ENCODE measurements at regions not wholly inside any gene's neighbourhood (a gene's known extent, or its start where the extent isn't known, plus 50 kb on each side); places are given as distances from the start of the nearest gene placed in this dataset.

DNA sequence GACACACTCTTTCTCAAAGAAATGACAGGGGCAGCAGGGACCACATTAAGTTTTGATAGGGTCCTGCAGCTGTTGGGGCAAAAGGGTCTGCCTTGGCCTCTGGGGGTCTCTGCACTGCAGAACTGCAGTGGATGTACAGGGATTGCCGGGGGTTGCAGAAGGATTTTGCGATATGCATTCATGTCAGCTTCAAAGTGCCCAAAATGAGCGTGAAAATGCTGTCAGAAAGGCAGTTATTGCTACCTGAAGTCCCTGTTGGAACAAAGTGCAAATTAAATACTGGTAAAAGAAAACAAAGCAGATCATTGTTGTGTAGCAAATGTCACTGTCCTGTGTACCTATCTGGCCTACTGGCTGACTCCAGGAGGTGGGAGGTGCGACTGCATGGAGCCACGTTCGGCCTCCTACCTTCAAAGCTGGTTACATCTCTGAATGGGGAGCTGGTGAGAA lies 78.8 kb upstream of the MAP4K3 start:
- DNase-seq (ENCODE audit: low spot score): no peak
- Mint-ChIP-seq H3K9me3 (peaks cover 3% of the 10 kb centered on the region), H3K27me3 (ENCODE audit: low read depth) (no peaks in the 10 kb centered on the region), H3K4me3 (ENCODE audit: low read depth) (no peak overlapping the region), H3K36me3 (ENCODE audit: low read depth) (no peaks in the 10 kb centered on the region), H3K4me1 (ENCODE audit: low read depth) (peaks cover 49% of the 10 kb centered on the region), H3K27ac (no peak overlapping the region)
- intact Hi-C loops (cut with micrococcal nuclease): loop anchor here (10.0 kb wide), 2 partner anchors 129 to 399 kb away; no protein-coding TSS in a partner anchor

DNA sequence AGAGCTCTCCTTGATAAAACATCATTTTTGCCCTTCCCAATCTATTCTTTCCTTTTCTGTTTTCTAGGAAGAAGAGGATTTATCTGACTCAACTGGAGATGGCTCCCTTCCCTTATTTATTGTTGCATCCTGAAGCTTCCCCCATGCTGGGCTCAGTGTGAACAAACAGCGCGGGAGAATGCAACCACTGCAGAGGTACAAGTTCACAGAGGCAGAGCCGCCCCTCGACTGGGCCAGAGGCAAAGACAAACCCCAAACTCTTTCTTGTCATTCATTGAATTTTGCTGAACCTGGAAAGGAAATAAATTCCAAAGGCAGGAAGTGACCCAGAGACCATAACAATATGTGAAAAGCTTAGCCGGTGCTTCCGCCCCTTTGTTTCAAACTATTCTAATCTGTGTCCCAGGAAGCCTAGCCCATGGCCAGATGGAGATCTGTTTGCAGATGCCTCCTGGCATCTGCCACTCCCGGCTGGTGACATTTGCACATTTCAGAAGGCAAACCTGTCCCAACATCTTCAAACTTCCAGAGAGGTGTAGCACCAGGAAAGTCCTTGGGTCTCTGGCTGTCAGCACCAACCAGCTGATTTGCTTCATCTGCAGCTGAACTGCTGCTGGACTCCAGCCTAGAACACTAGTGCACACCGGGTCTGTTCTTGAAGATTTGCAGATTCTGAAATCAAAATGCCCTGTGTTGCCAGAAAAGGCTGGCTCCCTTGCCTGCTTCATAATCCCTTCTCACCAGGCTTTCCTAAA lies 79.4 kb upstream of the MAP4K3 start:
- no peaks in the 10 kb centered on the region for H3K27me3 Mint-ChIP-seq (ENCODE audit: low read depth)
- peaks cover 9% of the 10 kb centered on the region for H3K9me3 Mint-ChIP-seq
- H3K4me1 Mint-ChIP-seq (ENCODE audit: low read depth): peaks cover 44% of the 10 kb centered on the region
- H3K4me3 Mint-ChIP-seq (ENCODE audit: low read depth): no peak overlapping the region
- intact Hi-C loops (cut with micrococcal nuclease): loop anchor here (10.0 kb wide), 2 partner anchors 128 to 398 kb away; no protein-coding TSS in a partner anchor
- DNase-seq (ENCODE audit: low spot score): no peak
- H3K27ac Mint-ChIP-seq: no peak overlapping the region
- no peaks in the 10 kb centered on the region for H3K36me3 Mint-ChIP-seq (ENCODE audit: low read depth)

DNA sequence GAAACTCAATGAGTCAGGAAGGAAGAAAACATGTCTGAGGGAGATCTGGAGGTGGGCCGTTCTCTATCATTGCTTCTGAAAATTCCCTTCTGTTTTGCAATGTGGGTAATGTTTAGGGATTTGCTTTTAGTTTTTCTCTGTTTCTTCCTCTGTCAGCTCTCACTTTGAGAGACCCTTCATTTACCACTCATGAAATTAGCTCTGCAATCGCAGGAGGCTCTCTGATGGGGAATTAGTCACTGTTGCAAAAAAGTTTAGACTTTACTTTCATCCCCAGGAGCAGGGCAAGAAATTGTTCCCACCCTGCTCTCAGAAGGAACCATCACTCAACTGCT lies 80.0 kb upstream of the MAP4K3 start:
- H3K4me3 Mint-ChIP-seq (ENCODE audit: low read depth): no peak overlapping the region
- H3K27me3 Mint-ChIP-seq (ENCODE audit: low read depth): no peaks in the 10 kb centered on the region
- no peaks in the 10 kb centered on the region for H3K36me3 Mint-ChIP-seq (ENCODE audit: low read depth)
- peaks cover 39% of the 10 kb centered on the region for H3K4me1 Mint-ChIP-seq (ENCODE audit: low read depth)
- DNase-seq (ENCODE audit: low spot score): no peak
- H3K9me3 Mint-ChIP-seq: peaks cover 12% of the 10 kb centered on the region
- H3K27ac Mint-ChIP-seq: no peak overlapping the region
- intact Hi-C loops (cut with micrococcal nuclease): loop anchor here (10.0 kb wide), 2 partner anchors 128 to 398 kb away; no protein-coding TSS in a partner anchor

DNA sequence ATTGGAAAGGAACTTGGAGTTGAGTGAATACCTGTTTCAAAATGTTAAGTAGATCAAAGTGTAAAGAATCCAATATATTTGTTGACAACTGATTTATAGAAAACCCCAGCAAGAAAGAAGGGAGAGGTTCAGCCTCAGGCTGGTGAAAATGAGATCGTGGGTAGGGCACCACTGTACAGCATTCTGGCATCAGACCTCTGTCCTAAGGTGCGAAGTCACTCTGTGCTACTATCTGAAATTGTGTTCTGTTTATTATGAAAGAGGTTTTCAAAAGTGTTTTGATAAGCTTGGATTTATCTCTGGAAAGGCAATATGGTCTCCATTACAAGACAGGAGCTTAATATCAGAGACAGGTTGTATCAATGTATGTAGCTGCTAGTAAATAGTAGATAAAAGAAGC lies 80.5 kb upstream of the MAP4K3 start:
- Mint-ChIP-seq H3K36me3 (ENCODE audit: low read depth) (no peaks in the 10 kb centered on the region), H3K9me3 (peaks cover 18% of the 10 kb centered on the region), H3K27me3 (ENCODE audit: low read depth) (no peaks in the 10 kb centered on the region), H3K4me1 (ENCODE audit: low read depth) (peaks cover 33% of the 10 kb centered on the region), H3K4me3 (ENCODE audit: low read depth) (no peak overlapping the region), H3K27ac (no peak overlapping the region)
- intact Hi-C loops (cut with micrococcal nuclease): loop anchor here (10.0 kb wide), 2 partner anchors 127 to 397 kb away; no protein-coding TSS in a partner anchor
- DNase-seq (ENCODE audit: low spot score): no peak

DNA sequence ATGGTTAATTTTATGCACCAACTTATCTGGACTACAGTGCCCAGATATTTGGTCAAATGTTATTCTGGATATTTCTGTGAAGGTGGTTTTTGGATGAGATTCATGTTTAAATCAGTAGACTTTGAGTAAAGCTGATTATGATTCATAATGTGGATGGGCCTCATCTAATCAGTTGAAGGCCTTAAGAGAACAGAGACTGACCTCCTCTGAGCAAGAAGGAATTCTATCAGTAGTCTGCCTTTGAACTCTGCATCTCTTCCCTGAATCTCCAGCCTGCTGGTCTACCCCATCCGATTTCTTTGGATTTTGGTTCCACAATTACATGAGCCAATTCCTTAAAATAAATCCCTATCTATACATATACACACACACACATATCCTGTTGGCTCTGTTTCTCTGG lies 82.8 kb upstream of the MAP4K3 start:
- Mint-ChIP-seq H3K9me3 (peaks cover 18% of the 10 kb centered on the region), H3K4me1 (ENCODE audit: low read depth) (peaks cover 11% of the 10 kb centered on the region), H3K27me3 (ENCODE audit: low read depth) (no peaks in the 10 kb centered on the region), H3K4me3 (ENCODE audit: low read depth) (no peak overlapping the region), H3K27ac (no peak overlapping the region), H3K36me3 (ENCODE audit: low read depth) (no peaks in the 10 kb centered on the region)
- intact Hi-C loops (cut with micrococcal nuclease): loop anchor here (10.0 kb wide), 2 partner anchors 125 to 395 kb away; no protein-coding TSS in a partner anchor
- DNase-seq (ENCODE audit: low spot score): no peak

DNA sequence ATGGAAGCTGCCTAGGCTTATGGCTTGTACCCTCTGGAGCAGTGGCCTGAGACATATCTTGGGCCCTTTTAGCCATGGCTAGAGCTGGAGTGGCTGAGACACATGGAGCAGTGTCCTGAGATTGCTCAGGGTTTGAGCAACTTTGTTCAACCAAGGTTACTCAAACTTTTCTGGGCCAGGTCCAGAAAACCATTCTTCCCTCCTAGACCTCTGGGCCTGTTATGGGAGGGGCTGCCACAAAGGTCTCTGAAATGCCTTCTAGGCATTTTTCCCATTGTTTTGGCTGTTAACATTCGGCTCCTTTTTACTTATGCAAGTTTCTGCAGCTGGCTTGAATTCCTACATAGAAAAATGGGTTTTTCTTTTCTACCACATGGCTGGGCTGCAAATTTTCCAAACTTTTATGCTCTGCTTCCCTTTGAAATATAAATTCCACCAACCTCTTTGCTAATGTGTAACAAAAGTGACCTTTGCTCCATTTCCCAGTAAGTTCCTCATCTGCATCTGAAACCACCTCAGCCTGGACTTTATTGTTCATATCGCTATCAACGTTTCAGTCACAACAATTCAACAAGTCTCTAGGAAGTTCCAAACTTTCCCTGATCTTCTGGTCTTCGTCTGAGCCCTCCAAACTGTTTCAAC lies 84.9 kb upstream of the MAP4K3 start:
- no peak for DNase-seq (ENCODE audit: low spot score)
- Mint-ChIP-seq H3K27me3 (ENCODE audit: low read depth) (peaks cover 1% of the 10 kb centered on the region), H3K9me3 (peaks cover 18% of the 10 kb centered on the region), H3K4me1 (ENCODE audit: low read depth) (peaks cover 2% of the 10 kb centered on the region), H3K4me3 (ENCODE audit: low read depth) (no peak overlapping the region), H3K36me3 (ENCODE audit: low read depth) (no peaks in the 10 kb centered on the region), H3K27ac (no peak overlapping the region)
- intact Hi-C loops (cut with micrococcal nuclease): no loop called here

DNA sequence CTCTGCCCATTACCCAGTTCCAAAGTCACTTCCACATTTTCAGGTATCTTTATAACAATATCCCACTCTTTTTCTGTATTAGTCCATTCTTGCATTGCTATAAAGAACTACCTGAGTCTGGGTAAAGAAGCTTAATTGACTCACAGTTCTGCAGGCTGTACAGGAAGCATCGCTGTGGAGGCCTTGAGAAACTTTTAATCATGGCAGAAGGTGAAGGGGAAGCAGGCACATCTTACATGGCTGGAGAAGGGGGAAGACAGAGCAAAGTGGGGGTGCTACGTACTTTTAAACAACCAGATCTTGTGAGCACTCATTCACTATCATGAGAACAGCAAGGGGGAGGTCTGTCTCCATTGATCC lies 85.4 kb upstream of the MAP4K3 start:
- H3K36me3 Mint-ChIP-seq (ENCODE audit: low read depth): no peaks in the 10 kb centered on the region
- peaks cover 1% of the 10 kb centered on the region for H3K27me3 Mint-ChIP-seq (ENCODE audit: low read depth)
- no peak overlapping the region for H3K4me3 Mint-ChIP-seq (ENCODE audit: low read depth)

DNA sequence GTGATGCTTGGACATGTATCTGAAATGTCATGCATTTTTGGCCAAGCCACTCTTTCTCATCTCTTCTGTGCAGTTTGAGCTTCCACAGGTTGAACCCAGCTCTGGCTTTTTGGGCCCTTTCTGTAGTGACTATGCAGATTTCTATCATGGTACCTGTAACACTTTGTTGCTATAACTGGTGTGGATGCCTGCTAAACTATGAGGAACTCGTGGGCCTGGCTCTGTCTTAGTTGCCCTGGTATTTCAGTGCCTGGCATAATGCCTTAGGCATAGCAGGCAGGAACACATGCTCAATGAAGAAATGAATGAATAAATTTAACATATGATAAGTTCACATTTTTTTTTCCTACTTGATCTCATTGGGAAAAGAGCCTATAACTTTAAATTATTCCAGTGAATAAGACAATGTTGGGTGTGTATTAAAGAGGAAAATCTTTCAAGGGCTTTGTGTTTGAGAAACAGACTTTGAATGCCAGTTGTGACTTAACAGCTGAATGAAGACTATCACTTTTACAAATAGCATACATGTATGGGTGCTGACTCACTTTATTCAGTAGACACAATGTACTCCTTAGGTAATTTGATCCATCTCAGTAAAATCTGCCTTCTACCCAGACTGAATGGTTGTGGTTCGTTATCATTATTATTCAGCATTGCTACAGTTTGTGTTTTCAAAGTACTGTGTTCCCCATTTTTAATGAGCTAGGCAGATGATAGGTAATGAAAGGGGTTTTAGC lies 86.4 kb upstream of the MAP4K3 start:
- intact Hi-C loops (cut with micrococcal nuclease): no loop called here
- Mint-ChIP-seq H3K36me3 (ENCODE audit: low read depth) (no peaks in the 10 kb centered on the region), H3K4me3 (ENCODE audit: low read depth) (no peak overlapping the region), H3K9me3 (peaks cover 18% of the 10 kb centered on the region), H3K4me1 (ENCODE audit: low read depth) (no peaks in the 10 kb centered on the region), H3K27me3 (ENCODE audit: low read depth) (peaks cover 1% of the 10 kb centered on the region), H3K27ac (no peak overlapping the region)
- DNase-seq (ENCODE audit: low spot score): no peak

More for the DNA sequence above, 85.4 kb upstream of the MAP4K3 start:
- Mint-ChIP-seq H3K27ac (no peak overlapping the region), H3K9me3 (peaks cover 18% of the 10 kb centered on the region), H3K4me1 (ENCODE audit: low read depth) (no peaks in the 10 kb centered on the region)
- intact Hi-C loops (cut with micrococcal nuclease): no loop called here
- no peak for DNase-seq (ENCODE audit: low spot score)

DNA sequence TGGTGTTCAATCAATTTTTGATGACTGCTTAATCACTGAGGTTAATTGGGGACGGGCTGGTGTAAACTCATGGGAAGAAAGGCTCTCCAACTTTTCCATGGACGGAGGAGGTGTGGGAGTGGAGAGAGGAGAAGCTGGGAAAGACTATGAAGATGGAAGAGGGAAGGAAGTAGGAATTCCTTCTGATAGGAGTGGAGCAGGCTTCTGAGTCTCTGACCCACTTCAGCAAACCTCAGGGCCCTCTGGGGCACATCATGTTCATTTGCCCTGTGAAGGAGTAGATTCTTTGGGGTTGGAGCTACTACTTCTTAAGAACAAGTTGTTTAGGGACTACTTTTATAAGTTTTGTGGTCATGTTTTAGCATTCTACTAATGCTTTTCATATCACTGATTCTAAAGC lies 87.0 kb upstream of the MAP4K3 start:
- no peak for DNase-seq (ENCODE audit: low spot score)
- Mint-ChIP-seq H3K4me3 (ENCODE audit: low read depth) (no peak overlapping the region), H3K27ac (no peak overlapping the region), H3K27me3 (ENCODE audit: low read depth) (peaks cover 1% of the 10 kb centered on the region), H3K36me3 (ENCODE audit: low read depth) (no peaks in the 10 kb centered on the region), H3K4me1 (ENCODE audit: low read depth) (no peaks in the 10 kb centered on the region), H3K9me3 (peaks cover 18% of the 10 kb centered on the region)
- intact Hi-C loops (cut with micrococcal nuclease): no loop called here

DNA sequence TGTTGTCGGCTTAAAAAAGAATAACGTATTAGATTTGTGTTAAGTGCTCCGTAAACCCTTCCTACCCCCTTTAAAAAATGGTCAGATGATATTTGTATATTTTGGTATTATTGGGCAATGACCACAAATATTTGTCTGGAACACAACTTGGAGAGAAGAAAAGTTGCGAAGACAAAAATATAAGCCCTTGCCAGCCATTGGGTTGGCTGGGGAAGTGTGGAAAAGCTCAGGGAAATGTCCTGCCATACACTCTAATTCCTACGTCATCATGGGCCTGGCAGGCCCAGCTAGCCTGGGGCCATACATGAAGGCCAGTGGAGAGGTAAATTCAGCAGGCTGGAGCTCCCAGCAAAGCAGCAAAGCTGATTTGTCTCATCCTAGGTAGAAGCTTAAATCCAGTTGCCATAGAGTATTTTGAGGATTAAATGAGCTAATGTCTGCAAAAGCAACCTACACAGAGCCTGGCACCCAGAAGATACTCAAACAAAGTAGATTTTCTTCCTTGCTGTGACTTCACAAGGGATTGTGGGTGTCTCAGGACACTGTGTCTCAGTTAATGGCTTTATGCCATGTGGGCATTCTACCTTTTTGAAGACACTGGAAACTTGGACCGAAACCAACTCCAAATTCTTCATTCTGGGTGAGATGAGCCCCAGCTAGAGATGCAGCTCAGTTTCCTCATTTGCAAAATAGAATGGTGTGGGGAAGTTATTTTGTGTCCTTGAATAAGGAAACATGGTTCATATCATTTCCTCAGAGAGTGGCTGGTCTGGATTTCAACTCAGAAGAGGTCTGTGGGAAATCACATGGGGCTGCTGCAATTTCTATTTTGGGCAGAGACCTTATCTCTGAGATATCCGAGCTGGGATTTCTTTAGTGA lies 87.9 kb upstream of the MAP4K3 start:
- DNase-seq (ENCODE audit: low spot score): no peak
- peaks cover 1% of the 10 kb centered on the region for H3K27me3 Mint-ChIP-seq (ENCODE audit: low read depth)
- intact Hi-C loops (cut with micrococcal nuclease): no loop called here
- peaks cover 18% of the 10 kb centered on the region for H3K9me3 Mint-ChIP-seq
- H3K4me3 Mint-ChIP-seq (ENCODE audit: low read depth): no peak overlapping the region
- H3K4me1 Mint-ChIP-seq (ENCODE audit: low read depth): no peaks in the 10 kb centered on the region
- no peak overlapping the region for H3K27ac Mint-ChIP-seq
- no peaks in the 10 kb centered on the region for H3K36me3 Mint-ChIP-seq (ENCODE audit: low read depth)

DNA sequence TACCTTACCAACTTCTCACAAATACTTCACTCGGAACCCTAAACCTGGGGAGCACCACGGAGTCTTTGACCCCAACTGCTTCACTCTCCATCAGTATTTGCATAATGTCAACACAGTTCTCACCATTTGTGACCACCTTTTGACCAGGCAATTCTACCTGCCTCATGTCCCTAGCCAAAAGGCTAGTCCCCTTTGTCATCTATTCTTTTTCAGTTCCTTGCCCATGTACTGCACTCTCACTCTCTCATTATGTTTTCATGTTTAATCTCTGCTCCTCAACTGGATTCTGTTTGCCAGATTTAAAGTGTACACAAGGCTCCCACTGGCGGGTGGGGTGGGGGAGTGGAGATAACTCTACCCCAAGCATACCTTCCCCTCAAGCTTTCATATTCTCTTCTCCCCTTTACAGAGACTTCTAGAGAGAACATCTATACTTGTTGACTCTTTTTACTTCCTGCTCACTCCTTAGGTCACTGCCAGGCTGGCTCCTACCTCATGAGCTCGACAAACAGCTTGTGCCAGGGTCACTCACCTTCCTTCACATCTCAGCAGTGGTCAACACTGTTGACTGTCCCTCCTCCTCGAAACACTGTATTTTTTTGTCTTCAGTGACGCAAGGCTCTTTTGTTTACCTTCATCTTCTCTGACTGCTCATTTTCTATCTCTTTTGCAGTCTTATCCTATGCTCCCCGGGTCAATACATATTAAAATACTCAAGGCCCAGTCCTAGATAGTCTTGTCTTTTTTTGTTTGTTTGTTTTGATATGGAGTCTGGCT lies 88.7 kb upstream of the MAP4K3 start:
- Mint-ChIP-seq H3K9me3 (peaks cover 16% of the 10 kb centered on the region), H3K4me3 (ENCODE audit: low read depth) (no peak overlapping the region)

DNA sequence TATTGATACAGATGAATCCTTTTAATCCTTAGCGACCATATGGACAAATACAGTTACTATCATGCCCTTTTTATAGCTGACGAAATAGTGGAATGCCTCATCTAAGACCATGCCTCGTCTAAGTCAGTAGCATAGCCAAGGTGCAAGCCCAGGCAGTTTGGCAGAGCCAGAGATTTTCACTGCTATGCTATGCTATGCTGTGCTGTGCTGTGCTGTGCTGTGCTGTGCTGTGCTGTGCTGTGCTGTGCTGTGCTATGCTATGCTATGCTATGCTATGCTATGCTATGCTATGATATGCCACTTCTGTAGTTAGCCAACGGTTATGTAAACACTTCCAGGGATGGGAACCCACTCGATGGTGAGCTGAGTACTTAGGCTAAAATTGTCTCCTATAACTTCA lies 91.6 kb upstream of the MAP4K3 start:
- no peak for DNase-seq (ENCODE audit: low spot score)
- peaks cover 1% of the 10 kb centered on the region for H3K27me3 Mint-ChIP-seq (ENCODE audit: low read depth)
- H3K27ac Mint-ChIP-seq: no peak overlapping the region
- no peaks in the 10 kb centered on the region for H3K9me3 Mint-ChIP-seq
- no peak overlapping the region for H3K4me3 Mint-ChIP-seq (ENCODE audit: low read depth)
- intact Hi-C loops (cut with micrococcal nuclease): no loop called here
- H3K36me3 Mint-ChIP-seq (ENCODE audit: low read depth): no peaks in the 10 kb centered on the region
- H3K4me1 Mint-ChIP-seq (ENCODE audit: low read depth): no peaks in the 10 kb centered on the region

More for the DNA sequence above, 88.7 kb upstream of the MAP4K3 start:
- intact Hi-C loops (cut with micrococcal nuclease): no loop called here
- Mint-ChIP-seq H3K36me3 (ENCODE audit: low read depth) (no peaks in the 10 kb centered on the region), H3K4me1 (ENCODE audit: low read depth) (no peaks in the 10 kb centered on the region), H3K27me3 (ENCODE audit: low read depth) (peaks cover 1% of the 10 kb centered on the region), H3K27ac (peak overlapping the region; percentile 16)
- no peak for DNase-seq (ENCODE audit: low spot score)
